Liver (tissue), 8 donors: ENCODE measurements at regions not wholly inside any gene's neighbourhood (a gene's known extent, or its start where the extent isn't known, plus 50 kb on each side); places are given as distances from the start of the nearest gene placed in this dataset.

Source experiments
- DNase-seq: peaks from one replicate; pipeline ENCODE4 v3.0.0-alpha.2; 2017; ENCODE audit warnings: low spot score
- H3K27ac ChIP-seq, 2 donors: one replicate each; pipeline ENCODE4 v1.7.0; 2013; ENCODE audit warnings: inconsistent platforms in 2 of 2, low read length in 2 of 2, control low read depth in 1 of 2, low read depth in 1 of 2, mild to moderate bottlenecking in 1 of 2
- H3K27me3 ChIP-seq, 4 donors: one replicate each; pipeline versions ENCODE4 v1.6.1 to v1.7.0; 2013; ENCODE audit warnings: low read length in 3 of 4, inconsistent platforms in 1 of 4, mild to moderate bottlenecking in 1 of 4, moderate library complexity in 1 of 4; ENCODE audit not compliant: control insufficient read depth in 4 of 4, insufficient read depth in 4 of 4
- H3K36me3 ChIP-seq, 4 donors: one replicate each; pipeline versions ENCODE4 v1.6.1 to v1.7.0; 2013; ENCODE audit warnings: low read length in 3 of 4, mild to moderate bottlenecking in 3 of 4, low read depth in 1 of 4, moderate library complexity in 1 of 4; ENCODE audit not compliant: control insufficient read depth in 4 of 4, insufficient read depth in 3 of 4
- H3K4me1 ChIP-seq, 4 donors: one replicate each; pipeline versions ENCODE4 v1.6.1 to v1.7.0; 2013; ENCODE audit warnings: low read length in 3 of 4, mild to moderate bottlenecking in 3 of 4, moderate library complexity in 1 of 4; ENCODE audit not compliant: control insufficient read depth in 4 of 4, insufficient read depth in 4 of 4
- H3K4me3 ChIP-seq, 3 donors: one replicate each; pipeline versions ENCODE4 v1.6.1 to v1.7.0; 2013; ENCODE audit warnings: low read length in 3 of 3, control low read depth in 1 of 3, low read depth in 1 of 3, mild to moderate bottlenecking in 1 of 3
- H3K9ac ChIP-seq, 2 donors: one replicate each; pipeline ENCODE4 v1.7.0; 2013; ENCODE audit warnings: low read length in 2 of 2, mild to moderate bottlenecking in 2 of 2, moderate library complexity in 2 of 2, control low read depth in 1 of 2, low read depth in 1 of 2
- H3K9me3 ChIP-seq, 4 donors: one replicate each; pipeline versions ENCODE4 v1.6.1 to v1.7.0; 2013; ENCODE audit warnings: low read length in 3 of 4; ENCODE audit not compliant: control insufficient read depth in 4 of 4
- ATF3 ChIP-seq: IDR thresholded peaks from 2 replicates; pipeline ENCODE4 v1.6.1; 2016; ENCODE audit warnings: antibody characterized with exemption
- CTCF ChIP-seq: fragments of 150-350 bp; IDR thresholded peaks from 2 replicates; pipeline ENCODE4 v1.5.1; 2017; ENCODE audit warnings: improper control_type of control experiment, low read depth, low read length; ENCODE audit not compliant: missing input control
- FOXA1 ChIP-seq: IDR thresholded peaks from 2 replicates; pipeline ENCODE4 v1.6.1; 2016; ENCODE audit warnings: antibody characterized with exemption
- GABPA ChIP-seq, 2 donors: IDR thresholded peaks in 1 of 2; conservative IDR thresholded peaks in 1 of 2; 2 replicates each; pipeline ENCODE4 v1.6.1; 2016; ENCODE audit warnings: antibody characterized with exemption in 2 of 2, mild to moderate bottlenecking in 1 of 2, moderate library complexity in 1 of 2
- HNF4A ChIP-seq, 2 donors: conservative IDR thresholded peaks; 2 replicates each; pipeline ENCODE4 v1.6.1; 2016; ENCODE audit warnings: antibody characterized with exemption in 2 of 2, mild to moderate bottlenecking in 2 of 2
- HNF4G ChIP-seq: IDR thresholded peaks from 2 replicates; pipeline ENCODE4 v1.6.1; 2016; ENCODE audit warnings: antibody characterized with exemption
- MAX ChIP-seq: IDR thresholded peaks from 2 replicates; pipeline ENCODE4 v1.6.1; 2016; ENCODE audit warnings: antibody characterized with exemption
- NR2F2 ChIP-seq: IDR thresholded peaks from 2 replicates; pipeline ENCODE4 v1.6.1; 2016; ENCODE audit warnings: antibody characterized with exemption
- RAD21 ChIP-seq, 2 donors: IDR thresholded peaks; 2 replicates each; pipeline ENCODE4 v1.6.1; 2016; ENCODE audit warnings: antibody characterized with exemption in 2 of 2, mild to moderate bottlenecking in 2 of 2
- REST ChIP-seq: IDR thresholded peaks from 2 replicates; pipeline ENCODE4 v1.6.1; 2016; ENCODE audit warnings: antibody characterized with exemption, mild to moderate bottlenecking
- RXRA ChIP-seq, 2 donors: IDR thresholded peaks; 2 replicates each; pipeline ENCODE4 v1.6.1; 2017 to 2018; ENCODE audit warnings: antibody characterized with exemption in 2 of 2, mild to moderate bottlenecking in 1 of 2
- SP1 ChIP-seq: IDR thresholded peaks from 2 replicates; pipeline ENCODE4 v1.6.1; 2018; ENCODE audit warnings: antibody characterized with exemption, mild to moderate bottlenecking
- TAF1 ChIP-seq: conservative IDR thresholded peaks from 2 replicates; pipeline ENCODE4 v1.6.1; 2016; ENCODE audit warnings: antibody characterized with exemption, mild to moderate bottlenecking
- ZBTB33 ChIP-seq: IDR thresholded peaks from 2 replicates; pipeline ENCODE4 v1.6.1; 2016; ENCODE audit warnings: antibody characterized with exemption
- WGBS: extraction: QIAGEN DNeasy Blood & Tissue Kit; methylation state at CpG from one replicate; pipeline ENCODE4 v1.1.7; 2013; 5-methylcytosine and 5-hydroxymethylcytosine counted together
- donor health status: healthy.
- donor health status: healthy.
- donor health status: healthy.
- donor health status: healthy.
- donor health status: healthy.

- no peak for TF ChIP-seq REST
- TF ChIP-seq FOXA1, result no peak
- no peak for TF ChIP-seq RAD21 (IDR thresholded peaks at IDR 0.05)
These were observed 1102.7 kb upstream of the EEF2KMT start (continued) for GRCh38 chr16:6200271-6200670.

- H3K9me3 ChIP-seq, result peaks cover 0 to 2% (median 0%) of the 10 kb centered on the region in 4 donors
- no peaks in the 10 kb centered on the region for H3K36me3 ChIP-seq
- no peak overlapping the region for H3K27ac ChIP-seq
- no peak overlapping the region for H3K4me3 ChIP-seq
- no peak for DNase-seq
- H3K27me3 ChIP-seq, result no peaks in the 10 kb centered on the region
- no peak overlapping the region for H3K9ac ChIP-seq
- 20% methylated on average over 2 of the region's 2 CpGs for WGBS
- no peaks in the 10 kb centered on the region for H3K4me1 ChIP-seq
- no peak for TF ChIP-seq CTCF
- no peak for TF ChIP-seq NR2F2
- TF ChIP-seq HNF4A (conservative IDR thresholded peaks at IDR 0.05), result no peak
- no peak for TF ChIP-seq HNF4G
- no peak for TF ChIP-seq TAF1
- no peak for TF ChIP-seq FOXA1
- no peak for TF ChIP-seq MAX
- TF ChIP-seq GABPA (IDR thresholded peaks at IDR 0.05 in 1 of 2, conservative IDR thresholded peaks at IDR 0.05 in 1 of 2), result no peak
- no peak for TF ChIP-seq ZBTB33
- TF ChIP-seq ATF3, result no peak
- no peak for TF ChIP-seq REST
- TF ChIP-seq RXRA (IDR thresholded peaks at IDR 0.05), result no peak
- TF ChIP-seq RAD21 (IDR thresholded peaks at IDR 0.05), result no peak
- no peak for TF ChIP-seq SP1
These were observed 1098.4 kb upstream of the EEF2KMT start for GRCh38 chr16:6195966-6196365.
